Osteoblast (primary cell): ENCODE measurements at regions not wholly inside any gene's neighbourhood (a gene's known extent, or its start where the extent isn't known, plus 50 kb on each side); places are given as distances from the start of the nearest gene placed in this dataset.

ENCODE experiments used
- DNase-seq: peaks from one replicate; pipeline ENCODE4 v3.0.0; 2011; ENCODE audit warnings: low spot score, mixed read lengths; ENCODE audit not compliant: insufficient read length; ENCODE audit errors: missing footprints
- H2AFZ ChIP-seq: 2 replicates; pipeline ENCODE4 v1.6.0; 2011; ENCODE audit warnings: mild to moderate bottlenecking, low read length
- H3K27ac ChIP-seq: 2 replicates; pipeline ENCODE4 v1.5.1; 2011; ENCODE audit warnings: mild to moderate bottlenecking, low read depth, low read length, moderate library complexity
- H3K27me3 ChIP-seq: 2 replicates; pipeline ENCODE4 v1.6.0; 2012; ENCODE audit warnings: mild to moderate bottlenecking, control low read depth, inconsistent platforms, low read length, moderate library complexity; ENCODE audit not compliant: insufficient read depth
- H3K36me3 ChIP-seq: 2 replicates; pipeline ENCODE4 v1.5.1; 2011; ENCODE audit warnings: mild to moderate bottlenecking, low read length, control low read depth, moderate library complexity; ENCODE audit not compliant: insufficient read depth
- H3K4me1 ChIP-seq: 2 replicates; pipeline ENCODE4 v1.5.1; 2011; ENCODE audit warnings: mild to moderate bottlenecking, low read length, control low read depth, moderate library complexity; ENCODE audit not compliant: insufficient read depth
- H3K4me2 ChIP-seq: 2 replicates; pipeline ENCODE4 v1.6.0; 2011; ENCODE audit warnings: mild to moderate bottlenecking, low read length; ENCODE audit not compliant: insufficient read depth
- H3K4me3 ChIP-seq: fragments of 200-600 bp; sonication (generic); 3 replicates; pipeline ENCODE4 v1.5.1; 2012; ENCODE audit warnings: mild to moderate bottlenecking, low read length, inconsistent platforms; ENCODE audit not compliant: insufficient read depth
- H3K79me2 ChIP-seq: 2 replicates; pipeline ENCODE4 v1.6.0; 2012; ENCODE audit warnings: mild to moderate bottlenecking, low read length, control low read depth, inconsistent platforms; ENCODE audit not compliant: insufficient read depth
- H3K9me3 ChIP-seq: 2 replicates; pipeline ENCODE4 v1.5.1; 2011; ENCODE audit warnings: low read depth, low read length, control low read depth
- H4K20me1 ChIP-seq: 2 replicates; pipeline ENCODE4 v1.6.0; 2012; ENCODE audit warnings: mild to moderate bottlenecking, low read length, control low read depth; ENCODE audit not compliant: insufficient read depth
- CTCF ChIP-seq: IDR thresholded peaks from 2 replicates; pipeline ENCODE4 v1.5.1; 2011; ENCODE audit warnings: mild to moderate bottlenecking, low read depth, low read length, moderate library complexity; ENCODE audit errors: extremely low read depth

DNA sequence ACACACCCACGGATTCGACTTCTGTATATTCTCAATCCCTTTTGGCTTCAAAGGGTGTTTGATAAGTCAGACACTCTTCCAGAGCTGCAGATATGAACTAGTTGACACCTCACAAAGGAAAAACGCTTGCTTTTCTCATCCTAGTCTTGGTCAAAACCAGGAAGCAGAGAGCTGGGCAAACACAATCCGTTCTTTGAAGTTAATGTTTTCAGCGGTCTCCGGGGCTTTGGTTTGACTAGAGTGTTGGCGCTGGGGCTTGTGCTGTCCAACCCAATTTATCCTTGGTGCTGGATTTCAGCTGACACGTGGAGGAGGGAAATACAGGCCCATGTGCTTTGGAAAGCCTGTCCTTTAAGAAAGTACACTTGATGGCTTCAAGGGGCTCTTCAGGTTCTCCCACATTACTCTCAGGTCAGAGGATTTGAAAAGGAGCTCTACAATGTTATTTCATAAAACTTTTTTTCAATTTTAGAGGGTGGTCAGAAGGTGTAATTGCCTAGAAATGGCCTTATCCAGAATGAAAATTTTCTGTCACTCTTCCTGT, 985.8 kb downstream of the VRK1 start:
- no peaks in the 10 kb centered on the region for H3K79me2 ChIP-seq
- H3K27ac ChIP-seq, result no peak overlapping the region
- peaks cover 3% of the 10 kb centered on the region for H3K9me3 ChIP-seq
- no peak overlapping the region for H2AFZ ChIP-seq
- H3K27me3 ChIP-seq, result no peaks in the 10 kb centered on the region
- no peaks in the 10 kb centered on the region for H3K36me3 ChIP-seq
- H3K4me2 ChIP-seq, result no peak overlapping the region
- H4K20me1 ChIP-seq, result no peaks in the 10 kb centered on the region
- no peaks in the 10 kb centered on the region for H3K4me1 ChIP-seq
- no peak for TF ChIP-seq CTCF
- H3K4me3 ChIP-seq, result no peak overlapping the region
- DNase-seq, result no peak

DNA sequence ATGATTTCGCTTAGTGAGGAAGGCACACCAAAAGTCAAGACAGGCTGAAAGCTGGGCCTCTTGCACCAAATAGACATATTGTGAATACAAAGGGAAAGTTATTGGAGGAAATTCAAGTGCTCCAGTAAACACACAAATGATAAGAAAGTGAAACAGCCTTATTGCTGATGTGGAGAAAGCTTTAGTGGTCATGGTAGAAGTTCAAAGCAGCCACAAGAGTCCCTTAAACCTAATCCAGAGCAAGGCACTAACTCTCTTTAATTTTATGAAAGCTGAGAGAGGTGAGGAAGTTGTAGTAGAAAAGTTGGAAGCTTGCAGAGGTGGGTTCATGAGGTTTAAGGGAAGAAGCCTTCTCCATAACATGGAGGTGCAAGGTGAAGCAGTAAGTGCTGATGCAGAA, 988.3 kb downstream of the VRK1 start:
- no peak overlapping the region for H3K27ac ChIP-seq
- no peaks in the 10 kb centered on the region for H4K20me1 ChIP-seq
- no peaks in the 10 kb centered on the region for H3K36me3 ChIP-seq
- no peaks in the 10 kb centered on the region for H3K79me2 ChIP-seq
- no peaks in the 10 kb centered on the region for H3K4me1 ChIP-seq
- H3K9me3 ChIP-seq, result peaks cover 1% of the 10 kb centered on the region
- TF ChIP-seq CTCF, result no peak
- no peak overlapping the region for H2AFZ ChIP-seq
- H3K27me3 ChIP-seq, result no peaks in the 10 kb centered on the region
- DNase-seq, result no peak
- H3K4me2 ChIP-seq, result no peak overlapping the region
- no peak overlapping the region for H3K4me3 ChIP-seq

DNA sequence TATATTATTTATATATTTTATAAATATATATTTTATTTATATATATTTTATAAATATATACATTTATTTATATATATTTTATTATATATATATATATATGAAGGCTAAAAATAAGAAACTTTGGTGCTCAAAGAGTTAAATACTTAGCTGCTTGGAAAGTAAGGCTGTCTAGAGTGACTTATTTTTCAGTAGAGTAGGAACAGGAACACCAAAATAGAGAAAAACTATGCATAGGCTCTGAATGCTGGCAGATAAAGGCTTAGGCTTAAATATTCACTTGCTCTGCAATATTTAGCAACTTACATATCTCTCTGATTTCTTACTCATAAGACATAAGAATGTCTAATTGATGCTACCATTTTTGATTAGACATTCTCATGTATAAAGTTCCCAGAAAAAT, 991.2 kb downstream of the VRK1 start:
- no peak for TF ChIP-seq CTCF
- no peaks in the 10 kb centered on the region for H4K20me1 ChIP-seq
- H3K4me1 ChIP-seq, result no peaks in the 10 kb centered on the region
- no peaks in the 10 kb centered on the region for H3K27me3 ChIP-seq
- no peaks in the 10 kb centered on the region for H3K9me3 ChIP-seq
- H3K27ac ChIP-seq, result no peak overlapping the region
- H2AFZ ChIP-seq, result no peak overlapping the region
- H3K4me3 ChIP-seq, result no peak overlapping the region
- no peak for DNase-seq
- H3K79me2 ChIP-seq, result no peaks in the 10 kb centered on the region
- H3K4me2 ChIP-seq, result no peak overlapping the region
- no peaks in the 10 kb centered on the region for H3K36me3 ChIP-seq

GRCh38 chr14:97788846-97789526, 991.8 kb downstream of the VRK1 start:
- H3K4me1 ChIP-seq, result no peaks in the 10 kb centered on the region
- H3K36me3 ChIP-seq, result no peaks in the 10 kb centered on the region
- no peaks in the 10 kb centered on the region for H3K79me2 ChIP-seq
- H3K9me3 ChIP-seq, result no peaks in the 10 kb centered on the region
- no peak overlapping the region for H3K27ac ChIP-seq
- H3K4me3 ChIP-seq, result no peak overlapping the region
- H2AFZ ChIP-seq, result no peak overlapping the region
- no peak for TF ChIP-seq CTCF
- H3K4me2 ChIP-seq, result no peak overlapping the region
- DNase-seq, result no peak
- H4K20me1 ChIP-seq, result no peaks in the 10 kb centered on the region
- no peaks in the 10 kb centered on the region for H3K27me3 ChIP-seq
